Naive thymus-derived CD4-positive, alpha-beta T cell (primary cell): ENCODE measurements at regions not wholly inside any gene's neighbourhood (a gene's known extent, or its start where the extent isn't known, plus 50 kb on each side); places are given as distances from the start of the nearest gene placed in this dataset.

Experiments
- ATAC-seq: fragments of 150-1000 bp; cut with Tn5 transposase; 2 replicates; pipeline ENCODE4 v1.10.0; 2021; ENCODE audit warnings: mild to moderate bottlenecking, moderate library complexity
- CTCF ChIA-PET: fragments of 350-600 bp; sonication (Branson Sonifier 250); formaldehyde crosslinking; loops from one replicate; lab custom pipeline; 2021; ENCODE audit warnings: antibody characterized with exemption; lab: Charles Lee
- POLR2A ChIA-PET: fragments of 350-600 bp; sonication (Branson Sonifier 250); formaldehyde crosslinking; loops from one replicate; lab custom pipeline; 2021; ENCODE audit warnings: antibody characterized with exemption, inconsistent platforms; lab: Charles Lee
- DNase-seq, 9 donors: peaks; one replicate each; pipeline versions ENCODE4 v3.0.0 to v3.0.0-alpha.2; 2020 to 2022; ENCODE audit warnings: mixed read lengths in 1 of 9
- H3K27ac ChIP-seq: one replicate; pipeline ENCODE4 v1.7.0; 2013; ENCODE audit warnings: mild to moderate bottlenecking, low read depth, low read length, moderate library complexity
- H3K27me3 ChIP-seq, 2 donors: one replicate each; pipeline ENCODE4 v1.7.0; 2013; ENCODE audit warnings: low read length in 2 of 2, mild to moderate bottlenecking in 2 of 2, moderate library complexity in 2 of 2; ENCODE audit not compliant: control insufficient read depth in 2 of 2, insufficient read depth in 2 of 2
- H3K36me3 ChIP-seq, 3 experiments: 1 replicate in 2 of 3; 2 replicates in 1 of 3; pipeline ENCODE4 v1.7.0; 2013; ENCODE audit warnings: low read length in 3 of 3, mild to moderate bottlenecking in 3 of 3, moderate library complexity in 1 of 3; ENCODE audit not compliant: insufficient read depth in 3 of 3, control insufficient read depth in 2 of 3
- H3K4me1 ChIP-seq, 2 donors: one replicate each; pipeline ENCODE4 v1.7.0; 2013; ENCODE audit warnings: low read length in 2 of 2, mild to moderate bottlenecking in 2 of 2, moderate library complexity in 1 of 2; ENCODE audit not compliant: control insufficient read depth in 2 of 2, insufficient read depth in 2 of 2
- H3K4me3 ChIP-seq: 2 replicates; pipeline ENCODE4 v1.7.0; 2013; ENCODE audit warnings: mild to moderate bottlenecking, low read length
- H3K9me3 ChIP-seq, 3 experiments: 1 replicate in 2 of 3; 2 replicates in 1 of 3; pipeline ENCODE4 v1.7.0; 2013; ENCODE audit warnings: low read length in 3 of 3; ENCODE audit not compliant: control insufficient read depth in 2 of 3
- H3K27ac Mint-ChIP-seq, 9 donors: one replicate each; pipeline ENCODE4 v1.8.0; 2020 to 2022; ENCODE audit warnings: mixed read lengths in 9 of 9, mild to moderate bottlenecking in 8 of 9, moderate library complexity in 5 of 9, inconsistent platforms in 2 of 9
- H3K27me3 Mint-ChIP-seq, 5 donors: one replicate each; pipeline ENCODE4 v1.8.0; 2021 to 2022; ENCODE audit warnings: mixed read lengths in 5 of 5, mild to moderate bottlenecking in 1 of 5
- H3K36me3 Mint-ChIP-seq, 5 donors: one replicate each; pipeline ENCODE4 v1.8.0; 2020 to 2022; ENCODE audit warnings: mixed read lengths in 5 of 5, mild to moderate bottlenecking in 3 of 5, inconsistent platforms in 1 of 5
- H3K4me1 Mint-ChIP-seq, 7 donors: one replicate each; pipeline ENCODE4 v1.8.0; 2020 to 2022; ENCODE audit warnings: mixed read lengths in 7 of 7, mild to moderate bottlenecking in 3 of 7, inconsistent platforms in 1 of 7
- H3K4me3 Mint-ChIP-seq, 10 donors: one replicate each; pipeline ENCODE4 v1.8.0; 2020 to 2022; ENCODE audit warnings: mild to moderate bottlenecking in 10 of 10, mixed read lengths in 10 of 10, moderate library complexity in 6 of 10, inconsistent platforms in 2 of 10
- H3K9me3 Mint-ChIP-seq, 11 donors: one replicate each; pipeline ENCODE4 v1.8.0; 2020 to 2022; ENCODE audit warnings: mixed read lengths in 11 of 11, mild to moderate bottlenecking in 4 of 11, inconsistent platforms in 1 of 11, moderate library complexity in 1 of 11
- intact Hi-C, 2 donors: fragments of 100-400 bp; cut with micrococcal nuclease; formaldehyde crosslinking; loops; one replicate each; pipeline ENCODE4 v1.15.1; 2023

DNA sequence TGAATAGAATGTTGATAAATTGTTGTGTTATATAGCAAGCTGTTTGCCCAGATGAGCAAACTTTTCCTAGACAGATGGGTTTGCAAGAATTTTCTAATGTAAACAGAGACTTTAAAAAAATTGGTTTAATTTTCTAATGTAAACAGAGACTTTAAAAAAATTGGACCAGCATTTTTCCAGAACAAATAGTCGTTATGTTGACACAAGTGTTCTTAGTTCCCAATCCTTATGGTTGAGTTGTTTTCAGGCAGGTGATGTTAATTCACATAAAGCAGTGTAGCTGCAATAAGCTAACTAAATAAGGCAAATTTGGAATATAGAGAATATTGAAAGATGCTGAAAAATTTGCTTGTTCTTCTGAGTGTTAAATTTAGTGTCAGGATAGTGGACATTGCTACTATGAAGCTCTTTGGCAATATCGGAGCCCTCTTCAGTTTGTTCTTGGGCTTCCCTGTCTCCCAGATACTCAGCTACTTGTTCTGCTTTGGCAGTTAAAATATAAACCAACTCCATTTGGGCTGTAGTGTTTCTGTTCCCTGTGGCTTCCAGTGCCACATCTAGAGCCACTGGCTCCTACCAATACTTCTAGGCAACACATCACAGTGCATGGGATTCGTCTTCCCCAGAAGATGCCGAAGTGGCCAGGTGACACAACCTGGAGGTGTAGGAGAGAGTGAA, 105.7 kb downstream of the DYNAP start:
- Mint-ChIP-seq H3K27ac (no peak overlapping the region), H3K4me1 (no peaks in the 10 kb centered on the region), H3K27me3 (peaks cover 0 to 37% (median 5%) of the 10 kb centered on the region in 5 donors), H3K9me3 (peaks cover 0 to 10% (median 0%) of the 10 kb centered on the region in 11 donors), H3K4me3 (no peak overlapping the region), H3K36me3 (no peaks in the 10 kb centered on the region)
- H3K4me1 ChIP-seq = no peaks in the 10 kb centered on the region
- DNase-seq (no peak), ATAC-seq (no peak)
- intact Hi-C loops = no loop called here
- no peak overlapping the region for H3K27ac ChIP-seq
- H3K9me3 ChIP-seq = no peaks in the 10 kb centered on the region
- no peaks in the 10 kb centered on the region for H3K36me3 ChIP-seq
- H3K4me3 ChIP-seq = no peak overlapping the region
- CTCF ChIA-PET = no interaction called here
- POLR2A ChIA-PET = no interaction called here
- no peaks in the 10 kb centered on the region for H3K27me3 ChIP-seq

- ATAC-seq (no peak), DNase-seq (no peak)
- Mint-ChIP-seq H3K9me3 (peaks cover 0 to 3% (median 0%) of the 10 kb centered on the region in 11 donors), H3K4me1 (no peaks in the 10 kb centered on the region), H3K36me3 (no peaks in the 10 kb centered on the region), H3K4me3 (no peak overlapping the region), H3K27me3 (peaks cover 0 to 27% (median 5%) of the 10 kb centered on the region in 5 donors), H3K27ac (no peak overlapping the region)
- POLR2A ChIA-PET = no interaction called here
- intact Hi-C loops = no loop called here
- no peaks in the 10 kb centered on the region for H3K9me3 ChIP-seq
- no peaks in the 10 kb centered on the region for H3K27me3 ChIP-seq
- no peaks in the 10 kb centered on the region for H3K4me1 ChIP-seq
- H3K4me3 ChIP-seq = no peak overlapping the region
- no peaks in the 10 kb centered on the region for H3K36me3 ChIP-seq
- no peak overlapping the region for H3K27ac ChIP-seq
- CTCF ChIA-PET = no interaction called here
Measured at GRCh38 chr18:54700580-54700979, 109.5 kb downstream of the DYNAP start.

DNA sequence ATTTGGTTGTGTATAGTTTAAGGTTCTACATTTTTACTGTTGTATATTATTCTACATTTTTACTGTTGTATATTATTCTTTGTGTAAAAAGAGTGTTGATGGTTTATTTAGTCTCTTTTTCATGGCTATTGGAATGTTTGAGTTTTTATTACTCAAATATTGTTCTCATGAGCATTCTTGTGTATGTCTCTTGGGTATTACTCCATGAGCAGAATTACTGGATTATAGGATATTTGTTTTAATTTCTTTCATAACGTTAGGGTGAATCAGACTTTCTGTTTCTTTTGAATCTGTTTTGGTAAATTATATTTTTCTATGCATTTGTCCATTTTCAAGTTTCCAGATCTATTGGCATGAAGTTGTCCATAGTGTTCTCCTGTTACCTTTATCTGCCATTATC, 111.6 kb downstream of the DYNAP start:
- Histone ChIP-seq H3K27ac (no peak overlapping the region), H3K4me1 (no peaks in the 10 kb centered on the region), H3K36me3 (no peaks in the 10 kb centered on the region), H3K4me3 (no peak overlapping the region), H3K9me3 (no peaks in the 10 kb centered on the region), H3K27me3 (no peaks in the 10 kb centered on the region)
- no peaks in the 10 kb centered on the region for H3K36me3 Mint-ChIP-seq
- peaks cover 0 to 30% (median 0%) of the 10 kb centered on the region in 5 donors for H3K27me3 Mint-ChIP-seq
- no peak for DNase-seq
- no peak overlapping the region for H3K27ac Mint-ChIP-seq
- no peaks in the 10 kb centered on the region for H3K4me1 Mint-ChIP-seq
- ChIA-PET CTCF (no interaction called here), POLR2A (no interaction called here)
- H3K4me3 Mint-ChIP-seq = no peak overlapping the region
- H3K9me3 Mint-ChIP-seq = peaks cover 0 to 6% (median 0%) of the 10 kb centered on the region in 11 donors
- ATAC-seq = no peak
- intact Hi-C loops = no loop called here

DNA sequence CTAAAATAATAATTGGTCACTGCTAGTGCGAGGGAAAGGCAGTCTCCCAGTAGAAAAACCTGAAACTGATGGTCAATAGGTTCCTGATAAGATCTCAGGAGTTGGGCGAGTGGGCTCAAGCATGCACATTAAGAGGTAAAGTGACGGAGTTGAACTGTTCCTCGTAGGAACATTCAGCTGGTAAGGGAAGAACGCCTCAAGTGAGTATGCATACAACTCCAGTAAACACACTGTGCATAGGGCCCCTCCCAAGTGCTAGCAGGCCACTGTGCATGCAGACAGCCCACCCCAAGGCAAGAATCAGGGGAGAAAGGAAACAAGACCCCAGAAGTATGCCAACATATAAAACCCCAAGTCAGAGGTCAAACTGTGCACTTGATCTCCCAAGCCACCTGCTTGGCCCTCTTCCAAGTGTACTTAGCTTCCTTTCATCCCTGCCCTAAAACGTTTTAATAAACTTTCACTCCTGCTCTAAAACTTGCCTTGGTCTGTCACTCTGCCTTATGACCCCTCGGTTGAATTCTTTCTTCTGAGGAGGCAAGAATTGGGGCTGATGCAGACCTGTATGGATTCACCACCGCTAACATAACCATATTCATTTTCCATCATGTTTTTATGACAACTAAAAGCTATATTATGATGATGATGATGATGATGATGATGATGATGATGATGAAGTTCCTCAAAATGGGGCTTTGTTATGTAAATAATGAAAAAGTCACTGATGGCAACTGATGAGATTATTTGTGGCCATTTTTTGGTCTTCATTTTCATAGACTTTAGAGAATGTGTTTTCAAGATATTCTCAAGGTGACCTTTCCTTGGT, 118.0 kb upstream of the RAB27B start:
- Histone ChIP-seq H3K4me3 (no peak overlapping the region), H3K36me3 (no peaks in the 10 kb centered on the region), H3K27me3 (no peaks in the 10 kb centered on the region), H3K9me3 (no peaks in the 10 kb centered on the region), H3K27ac (no peak overlapping the region), H3K4me1 (peaks cover 6 to 15% of the 10 kb centered on the region in 2 donors)
- CTCF ChIA-PET = no interaction called here
- ATAC-seq (no peak), DNase-seq (no peak)
- Mint-ChIP-seq H3K27me3 (peaks cover 0 to 36% (median 0%) of the 10 kb centered on the region in 5 donors), H3K27ac (no peak overlapping the region), H3K4me1 (peaks cover 10 to 35% (median 35%) of the 10 kb centered on the region in 7 donors), H3K9me3 (peaks cover 0 to 6% (median 0%) of the 10 kb centered on the region in 11 donors), H3K36me3 (peaks cover 0 to 2% (median 0%) of the 10 kb centered on the region in 5 donors), H3K4me3 (no peak overlapping the region)
- intact Hi-C loops = loop anchor here in 1 of 2 donors (10.0 kb wide), 1 partner anchor 445 kb away; the partner anchor contains the start of gene POLI
- POLR2A ChIA-PET = no interaction called here

- Mint-ChIP-seq H3K4me1 (peaks cover 10 to 40% (median 38%) of the 10 kb centered on the region in 7 donors), H3K36me3 (peaks cover 0 to 8% (median 0%) of the 10 kb centered on the region in 5 donors), H3K9me3 (peaks cover 0 to 6% (median 0%) of the 10 kb centered on the region in 11 donors), H3K27me3 (peaks cover 0 to 39% (median 5%) of the 10 kb centered on the region in 5 donors), H3K4me3 (no peak overlapping the region), H3K27ac (no peak overlapping the region)
- no peak for ATAC-seq
- ChIA-PET CTCF (no interaction called here), POLR2A (no interaction called here)
- intact Hi-C loops = loop anchor here in 1 of 2 donors (10.0 kb wide), 1 partner anchor 446 kb away; the partner anchor contains the start of gene POLI
- no peak overlapping the region for H3K27ac ChIP-seq
- no peaks in the 10 kb centered on the region for H3K9me3 ChIP-seq
- DNase-seq = no peak
- H3K27me3 ChIP-seq = no peaks in the 10 kb centered on the region
- H3K4me1 ChIP-seq = peaks cover 6 to 15% of the 10 kb centered on the region in 2 donors
- H3K4me3 ChIP-seq = no peak overlapping the region
- H3K36me3 ChIP-seq = no peaks in the 10 kb centered on the region
Measured at GRCh38 chr18:54710900-54711281, 117.4 kb upstream of the RAB27B start.

GRCh38 chr18:54712306-54712705, 116.0 kb upstream of the RAB27B start:
- Mint-ChIP-seq H3K27ac (peak overlapping the region in 1 of 9 donors; percentile 46), H3K27me3 (peaks cover 0 to 31% (median 7%) of the 10 kb centered on the region in 5 donors), H3K4me1 (peaks cover 16 to 49% (median 41%) of the 10 kb centered on the region in 7 donors), H3K4me3 (no peak overlapping the region), H3K9me3 (peaks cover 0 to 5% (median 0%) of the 10 kb centered on the region in 11 donors), H3K36me3 (peaks cover 0 to 9% (median 0%) of the 10 kb centered on the region in 5 donors)
- POLR2A ChIA-PET = no interaction called here
- H3K4me1 ChIP-seq = peaks cover 6 to 15% of the 10 kb centered on the region in 2 donors
- H3K36me3 ChIP-seq = no peaks in the 10 kb centered on the region
- ATAC-seq (no peak), DNase-seq (no peak)
- CTCF ChIA-PET = no interaction called here
- intact Hi-C loops = loop anchor here in 1 of 2 donors (2.0 to 10.0 kb wide), 2 partner anchors 94 to 448 kb away; partner anchors contain the start of gene POLI
- no peak overlapping the region for H3K27ac ChIP-seq
- H3K9me3 ChIP-seq = no peaks in the 10 kb centered on the region
- H3K27me3 ChIP-seq = no peaks in the 10 kb centered on the region
- no peak overlapping the region for H3K4me3 ChIP-seq
